ENCODE measurements at regions not wholly inside any gene's neighbourhood (a gene's known extent, or its start where the extent isn't known, plus 50 kb on each side); places are given as distances from the start of the nearest gene placed in this dataset.

- no peak for DNase-seq (ENCODE audit: low read depth)
- no peak overlapping the region for H3K4me3 ChIP-seq (ENCODE audit: low read length)
- TF ChIP-seq CTCF (conservative IDR thresholded peaks at IDR 0.05; ENCODE audit: low read depth, low read length): no peak
These were observed 101.1 kb upstream of the NR4A3 start for GRCh38 chr9:99720455-99721050.

- no peak overlapping the region for H3K4me3 ChIP-seq (ENCODE audit: low read length)
- no peak for TF ChIP-seq CTCF (conservative IDR thresholded peaks at IDR 0.05; ENCODE audit: low read depth, low read length)
- no peak for DNase-seq (ENCODE audit: low read depth)
These were observed 99.8 kb upstream of the NR4A3 start for GRCh38 chr9:99721898-99722297.

GRCh38 chr9:99722877-99723276 is 98.8 kb upstream of the NR4A3 start:
- DNase-seq (ENCODE audit: low read depth): no peak
- no peak overlapping the region for H3K4me3 ChIP-seq (ENCODE audit: low read length)
- TF ChIP-seq CTCF (conservative IDR thresholded peaks at IDR 0.05; ENCODE audit: low read depth, low read length): no peak

- TF ChIP-seq CTCF (conservative IDR thresholded peaks at IDR 0.05; ENCODE audit: low read depth, low read length): no peak
- no peak for DNase-seq (ENCODE audit: low read depth)
- H3K4me3 ChIP-seq (ENCODE audit: low read length): no peak overlapping the region
These were observed 97.0 kb upstream of the NR4A3 start for GRCh38 chr9:99724640-99725039.

GRCh38 chr9:99725852-99726251 is 95.8 kb upstream of the NR4A3 start:
- no peak for TF ChIP-seq CTCF (conservative IDR thresholded peaks at IDR 0.05; ENCODE audit: low read depth, low read length)
- DNase-seq (ENCODE audit: low read depth): no peak
- H3K4me3 ChIP-seq (ENCODE audit: low read length): no peak overlapping the region

GRCh38 chr9:99726758-99727157 is 94.9 kb upstream of the NR4A3 start:
- no peak overlapping the region for H3K4me3 ChIP-seq (ENCODE audit: low read length)
- TF ChIP-seq CTCF (conservative IDR thresholded peaks at IDR 0.05; ENCODE audit: low read depth, low read length): no peak
- DNase-seq (ENCODE audit: low read depth): no peak

GRCh38 chr9:99730062-99730461 is 91.6 kb upstream of the NR4A3 start:
- H3K4me3 ChIP-seq (ENCODE audit: low read length): no peak overlapping the region
- DNase-seq (ENCODE audit: low read depth): no peak
- TF ChIP-seq CTCF (conservative IDR thresholded peaks at IDR 0.05; ENCODE audit: low read depth, low read length): no peak
